Stomach (tissue), 4 donors: ENCODE measurements at regions not wholly inside any gene's neighbourhood (a gene's known extent, or its start where the extent isn't known, plus 50 kb on each side); places are given as distances from the start of the nearest gene placed in this dataset.

ENCODE experiments used
- EP300 ChIP-seq: sonication (generic); formaldehyde crosslinking; IDR thresholded peaks from one replicate; pipeline ENCODE4 v1.6.1; 2017; ENCODE audit warnings: antibody characterized with exemption
- POLR2A ChIP-seq, 4 donors: fragments of 450-650 bp; IDR thresholded peaks; one replicate each; pipeline ENCODE4 v1.6.1; 2016; ENCODE audit warnings: antibody characterized with exemption in 4 of 4, control low read depth in 2 of 4, mild to moderate bottlenecking in 1 of 4, moderate library complexity in 1 of 4
- POLR2AphosphoS5 ChIP-seq, 3 donors: sonication (generic); formaldehyde crosslinking; IDR thresholded peaks; one replicate each; pipeline ENCODE4 v1.6.1; 2016; ENCODE audit warnings: antibody characterized with exemption in 3 of 3
- TF ChIP-seq, protein P1 (sequence below), 7 experiments: fragments of 450-650 bp in 4 of 7; fragments of 200-600 bp in 3 of 7; sonication (generic) in 3 of 7; IDR thresholded peaks; one replicate each; pipeline ENCODE4 v1.5.1; 2016 to 2019; ENCODE audit warnings: antibody characterized with exemption in 7 of 7, control low read depth in 2 of 7, mild to moderate bottlenecking in 1 of 7

DNA sequence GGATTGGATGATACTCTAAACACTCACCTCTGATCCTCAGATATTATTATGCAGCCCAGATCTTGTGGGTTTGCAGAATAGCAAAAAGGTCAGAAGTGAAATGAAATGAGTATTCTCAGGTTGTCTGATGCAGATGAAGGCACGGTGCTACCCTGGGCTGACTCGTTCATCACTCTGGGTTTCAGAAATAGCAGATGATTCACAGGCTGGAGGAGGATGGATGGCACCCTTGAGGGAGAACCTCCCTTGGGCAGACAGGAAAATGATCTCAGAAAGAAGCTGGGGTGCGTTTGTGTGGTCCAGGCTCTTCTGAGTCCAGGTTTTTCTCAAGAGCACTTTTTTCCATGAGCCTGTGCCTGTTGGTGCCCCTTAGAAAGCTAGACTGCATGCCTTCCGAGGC is 515.8 kb upstream of the MKI67 start:
- TF ChIP-seq, protein P1, sequence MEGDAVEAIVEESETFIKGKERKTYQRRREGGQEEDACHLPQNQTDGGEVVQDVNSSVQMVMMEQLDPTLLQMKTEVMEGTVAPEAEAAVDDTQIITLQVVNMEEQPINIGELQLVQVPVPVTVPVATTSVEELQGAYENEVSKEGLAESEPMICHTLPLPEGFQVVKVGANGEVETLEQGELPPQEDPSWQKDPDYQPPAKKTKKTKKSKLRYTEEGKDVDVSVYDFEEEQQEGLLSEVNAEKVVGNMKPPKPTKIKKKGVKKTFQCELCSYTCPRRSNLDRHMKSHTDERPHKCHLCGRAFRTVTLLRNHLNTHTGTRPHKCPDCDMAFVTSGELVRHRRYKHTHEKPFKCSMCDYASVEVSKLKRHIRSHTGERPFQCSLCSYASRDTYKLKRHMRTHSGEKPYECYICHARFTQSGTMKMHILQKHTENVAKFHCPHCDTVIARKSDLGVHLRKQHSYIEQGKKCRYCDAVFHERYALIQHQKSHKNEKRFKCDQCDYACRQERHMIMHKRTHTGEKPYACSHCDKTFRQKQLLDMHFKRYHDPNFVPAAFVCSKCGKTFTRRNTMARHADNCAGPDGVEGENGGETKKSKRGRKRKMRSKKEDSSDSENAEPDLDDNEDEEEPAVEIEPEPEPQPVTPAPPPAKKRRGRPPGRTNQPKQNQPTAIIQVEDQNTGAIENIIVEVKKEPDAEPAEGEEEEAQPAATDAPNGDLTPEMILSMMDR (IDR thresholded peaks at IDR 0.05), result no peak
- no peak for TF ChIP-seq POLR2AphosphoS5 (IDR thresholded peaks at IDR 0.05)
- TF ChIP-seq EP300, result no peak
- no peak for TF ChIP-seq POLR2A (IDR thresholded peaks at IDR 0.05)
